Activated T-cell treated with anti-CD3 and anti-CD28 coated beads for 4 hours (primary cell): ENCODE measurements at regions not wholly inside any gene's neighbourhood (a gene's known extent, or its start where the extent isn't known, plus 50 kb on each side); places are given as distances from the start of the nearest gene placed in this dataset.
"Not testable (repeated sequence)": the region's sequence is repeated elsewhere in the genome, so short reads cannot be mapped to it uniquely, and the experiment has no call there.

ENCODE experiments used
- DNase-seq: peaks from one replicate; pipeline ENCODE4 v3.0.0-alpha.2; 2020

DNA sequence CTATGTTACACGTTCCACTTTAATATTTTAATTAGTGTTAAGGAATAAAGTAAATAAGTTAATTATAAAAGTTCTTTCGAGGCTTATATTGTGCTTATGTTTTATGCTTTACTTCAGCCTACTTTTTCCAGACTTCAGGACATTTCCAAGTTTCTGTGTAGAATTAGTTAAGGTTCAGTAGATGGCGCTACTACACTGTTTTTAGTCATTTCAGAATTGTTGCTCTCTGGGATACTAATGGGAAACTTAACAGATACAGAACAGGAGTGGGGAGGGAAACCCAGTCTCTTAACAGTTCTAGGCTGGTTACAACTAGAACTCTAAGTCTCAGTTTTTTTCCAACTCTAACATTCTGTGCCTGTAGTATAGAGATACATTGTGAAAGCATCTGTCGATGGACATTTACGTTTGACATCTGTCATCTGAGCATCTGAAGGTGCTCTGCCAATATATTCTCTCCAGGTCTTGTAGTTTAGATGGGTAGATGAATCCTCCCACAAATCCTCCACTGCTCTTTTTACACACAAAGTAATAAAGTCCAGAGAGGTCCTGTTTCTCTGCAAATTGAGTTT, 56.8 kb upstream of the FAM171A1 start:
- no peak for DNase-seq

DNA sequence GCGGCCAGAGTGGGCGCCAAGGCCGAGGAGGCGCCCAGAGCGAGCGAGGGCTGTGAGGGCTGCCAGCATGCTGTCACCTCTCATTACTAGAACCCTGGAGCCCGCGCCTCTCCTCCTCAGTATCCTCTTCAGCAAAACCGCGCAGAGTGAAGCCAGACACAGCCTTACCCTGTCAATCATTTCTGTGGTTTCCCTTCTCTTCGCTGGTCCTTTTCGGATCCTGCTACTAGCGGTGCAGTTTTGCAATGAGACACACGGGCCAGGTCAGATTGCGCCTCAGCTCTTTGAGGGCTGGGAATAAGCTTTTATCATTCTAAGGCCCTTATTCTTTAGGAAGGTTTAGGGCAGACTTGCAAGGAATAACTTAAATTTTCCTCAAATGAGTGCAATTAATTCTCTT, 55.5 kb upstream of the FAM171A1 start:
- DNase-seq = no peak

DNA sequence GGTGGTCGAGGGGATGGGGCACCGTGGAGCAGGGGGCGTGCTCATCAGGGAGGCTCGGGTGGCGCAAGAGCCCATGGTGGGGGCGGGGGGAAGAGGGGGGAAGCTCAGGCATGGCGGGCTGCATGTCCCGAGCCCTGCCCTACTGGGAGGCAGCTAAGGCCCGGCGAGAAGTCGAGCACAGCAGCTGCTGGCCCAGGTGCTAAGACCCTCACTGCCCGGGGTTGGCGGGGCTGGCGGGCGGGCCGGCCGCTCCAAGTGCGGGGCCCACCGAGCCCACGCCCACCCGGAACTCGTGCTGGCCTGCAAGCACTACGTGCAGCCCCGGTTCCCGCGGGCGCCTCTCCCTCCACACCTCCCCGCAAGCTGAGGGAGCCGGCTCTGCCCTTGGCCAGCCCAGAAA, 55.0 kb upstream of the FAM171A1 start:
- DNase-seq = no peak

DNA sequence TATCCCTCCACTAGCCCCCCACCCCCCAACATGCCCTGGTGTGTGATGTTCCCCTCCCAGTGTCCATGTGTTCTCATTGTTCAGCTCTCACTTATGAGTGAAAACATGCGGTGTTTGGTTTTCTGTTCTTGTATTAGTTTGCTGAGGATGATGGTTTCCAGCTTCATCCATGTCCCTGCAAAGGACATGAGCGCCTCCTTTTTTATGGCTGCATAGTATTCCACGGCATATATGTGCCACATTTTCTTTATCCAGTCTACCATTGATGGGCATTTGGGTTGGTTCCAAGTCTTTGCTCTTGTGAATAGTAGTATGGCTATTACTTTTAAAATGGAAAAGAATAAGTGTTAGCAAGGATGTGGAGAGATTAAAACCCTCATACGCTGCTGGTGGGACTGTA, 50.8 kb upstream of the FAM171A1 start:
- not testable (repeated sequence) for DNase-seq
